Endothelial cell of umbilical vein (primary cell): ENCODE measurements at regions not wholly inside any gene's neighbourhood (a gene's known extent, or its start where the extent isn't known, plus 50 kb on each side); places are given as distances from the start of the nearest gene placed in this dataset.

Experiments used
- BruUV-seq: library from RNA; stranded (reverse); fragments of 400-500 nt; replicated peaks from 2 replicates; lab custom pipeline; 2021; lab: Mats Ljungman, UMichigan
- CTCF ChIA-PET: fragments of 300-600, 350-600 bp; sonication (Branson Sonifier 250); formaldehyde crosslinking; loops from one replicate; lab custom pipeline; 2021; ENCODE audit warnings: antibody characterized with exemption, inconsistent platforms; lab: Charles Lee
- POLR2A ChIA-PET: fragments of 300-600, 350-600 bp; sonication (Branson Sonifier 250); formaldehyde crosslinking; loops from one replicate; lab custom pipeline; 2021; ENCODE audit warnings: antibody characterized with exemption, inconsistent platforms; lab: Charles Lee
- DNase-seq: peaks from one replicate; pipeline ENCODE4 v3.0.0-alpha.2; 2011; ENCODE audit warnings: low read depth, low spot score
- FAIRE-seq: peaks from 2 replicates; lab custom pipeline; 2011; peaks lifted over from hg19 to GRCh38; lab: Jason Lieb, UNC
- H2AFZ ChIP-seq: 2 replicates; pipeline ENCODE4 v1.6.0; 2012; ENCODE audit warnings: low read depth, low read length, control low read depth, inconsistent platforms
- H3K27ac ChIP-seq: 2 replicates; pipeline ENCODE4 v1.5.1; 2011; ENCODE audit warnings: low read depth, mild to moderate bottlenecking, control low read depth, low read length, moderate library complexity; ENCODE audit not compliant: insufficient read depth
- H3K27me3 ChIP-seq, 2 experiments: 2 replicates each; pipeline versions ENCODE4 v1.6.0 to v1.6.1; 2011; ENCODE audit warnings: low read length in 2 of 2, mixed read lengths in 1 of 2; ENCODE audit not compliant: control insufficient read depth in 2 of 2, insufficient read depth in 2 of 2
- H3K36me3 ChIP-seq, 2 experiments: 2 replicates in 1 of 2; 3 replicates in 1 of 2; pipeline ENCODE4 v1.5.1; 2011; ENCODE audit warnings: low read length in 2 of 2, mild to moderate bottlenecking in 1 of 2, moderate library complexity in 1 of 2; ENCODE audit not compliant: control insufficient read depth in 2 of 2, insufficient read depth in 2 of 2; ENCODE audit errors: extremely low read depth in 1 of 2
- H3K4me1 ChIP-seq: 3 replicates; pipeline ENCODE4 v1.5.1; 2011; ENCODE audit warnings: mild to moderate bottlenecking, low read length; ENCODE audit not compliant: control insufficient read depth, insufficient read depth; ENCODE audit errors: extremely low read depth
- H3K4me2 ChIP-seq: 2 replicates; pipeline ENCODE4 v1.6.1; 2011; ENCODE audit warnings: low read length, control low read depth, mixed read lengths; ENCODE audit not compliant: insufficient read depth
- H3K4me3 ChIP-seq, 3 experiments: fragments of 200-600 bp in 1 of 3; sonication (generic), shearing (Covaris generic) in 1 of 3; replicated peaks in 1 of 3; 2 replicates each; pipeline ENCODE4 v1.5.1; 2011 to 2016; ENCODE audit warnings: control low read depth in 3 of 3, low read length in 3 of 3, mild to moderate bottlenecking in 2 of 3, inconsistent platforms in 1 of 3, low read depth in 1 of 3, moderate library complexity in 1 of 3; ENCODE audit not compliant: insufficient read depth in 1 of 3
- H3K79me2 ChIP-seq: 2 replicates; pipeline ENCODE4 v1.6.0; 2012; ENCODE audit warnings: low read length, inconsistent platforms; ENCODE audit not compliant: control insufficient read depth, insufficient read depth
- H3K9ac ChIP-seq: replicated peaks from 2 replicates; pipeline ENCODE3; 2011; ENCODE audit warnings: low read length, control low read depth; ENCODE audit not compliant: insufficient read depth; ENCODE audit errors: extremely low read depth
- H3K9me1 ChIP-seq: replicated peaks from 3 replicates; pipeline ENCODE4 v1.6.0; 2011; ENCODE audit warnings: mild to moderate bottlenecking, low read length; ENCODE audit not compliant: control insufficient read depth, insufficient read depth; ENCODE audit errors: extremely low read depth
- H3K9me3 ChIP-seq: replicated peaks from 2 replicates; pipeline ENCODE4 v1.5.1; 2012; ENCODE audit warnings: low read length, inconsistent platforms; ENCODE audit not compliant: control insufficient read depth, insufficient read depth
- H4K20me1 ChIP-seq: replicated peaks from 2 replicates; pipeline ENCODE3; 2011; ENCODE audit warnings: mild to moderate bottlenecking, low read length; ENCODE audit not compliant: control insufficient read depth, insufficient read depth; ENCODE audit errors: extremely low read depth
- EZH2 ChIP-seq: IDR thresholded peaks from 2 replicates; pipeline ENCODE4 v1.6.1; 2012; ENCODE audit warnings: borderline replicate concordance, low read depth, mild to moderate bottlenecking, moderate library complexity, low read length, inconsistent platforms; ENCODE audit not compliant: severe bottlenecking
- FOS ChIP-seq: IDR thresholded peaks from 2 replicates; pipeline ENCODE4 v1.6.1; 2011; ENCODE audit warnings: mild to moderate bottlenecking, low read length, moderate library complexity, borderline replicate concordance; ENCODE audit not compliant: insufficient read depth
- GATA2 ChIP-seq: IDR thresholded peaks from 2 replicates; pipeline ENCODE4 v1.7.0; 2011; ENCODE audit warnings: low read depth, mild to moderate bottlenecking, moderate library complexity, mixed read lengths, low read length; ENCODE audit not compliant: insufficient read length, insufficient read depth
- JUN ChIP-seq: IDR thresholded peaks from 2 replicates; pipeline ENCODE4 v1.6.1; 2011; ENCODE audit warnings: borderline replicate concordance, low read depth; ENCODE audit not compliant: insufficient read length, insufficient read depth
- MYC ChIP-seq: IDR thresholded peaks from one replicate; pipeline ENCODE4 v1.6.1; 2011; ENCODE audit warnings: mild to moderate bottlenecking, low read depth, low read length
- POLR2A ChIP-seq: IDR thresholded peaks from 2 replicates; pipeline ENCODE4 v1.6.1; 2012; ENCODE audit warnings: low read depth, mild to moderate bottlenecking, control low read depth, low read length
- POLR2AphosphoS5 ChIP-seq: IDR thresholded peaks from 2 replicates; pipeline ENCODE4 v1.6.1; 2012; ENCODE audit warnings: low read depth, mild to moderate bottlenecking, control low read depth, low read length, moderate library complexity; ENCODE audit not compliant: insufficient read depth
- dilution Hi-C: fragments of 300-500 bp; cut with MboI; formaldehyde crosslinking; loops from one replicate; pipeline ENCODE4 v1.15.0; 2019; ENCODE audit warnings: low sequenced_read_pairs; ENCODE audit not compliant: extremely low pct_ligation_motif_present
- intact Hi-C: fragments of 100-400 bp; cut with micrococcal nuclease; formaldehyde crosslinking; loops from one replicate; pipeline ENCODE4 v1.10.0; 2022
- TF ChIP-seq, protein P1 (sequence below): IDR thresholded peaks from 2 replicates; pipeline ENCODE4 v1.6.1; 2011; ENCODE audit not compliant: insufficient read depth, insufficient read length
- TF ChIP-seq, protein P2 (sequence below), 2 donors: IDR thresholded peaks; 1 replicate in 1 of 2; 2 replicates in 1 of 2; pipeline ENCODE4 v1.5.1; 2011; ENCODE audit warnings: low read length in 2 of 2, mild to moderate bottlenecking in 2 of 2, moderate library complexity in 2 of 2, control low read depth in 1 of 2, inconsistent platforms in 1 of 2, low read depth in 1 of 2; ENCODE audit not compliant: insufficient read depth in 1 of 2; ENCODE audit errors: extremely low read depth in 1 of 2

GRCh38 chr16:54648575-54648974, 282.1 kb upstream of the IRX5 start:
- H3K4me2 ChIP-seq = no peak overlapping the region
- DNase-seq = no peak
- no peak overlapping the region for H2AFZ ChIP-seq
- no peaks in the 10 kb centered on the region for H4K20me1 ChIP-seq
- no peak for FAIRE-seq
- TF ChIP-seq POLR2A (no peak), JUN (no peak), POLR2AphosphoS5 (no peak), GATA2 (no peak), FOS (no peak), EZH2 (no peak), MYC (no peak)
- TF ChIP-seq, protein P1, sequence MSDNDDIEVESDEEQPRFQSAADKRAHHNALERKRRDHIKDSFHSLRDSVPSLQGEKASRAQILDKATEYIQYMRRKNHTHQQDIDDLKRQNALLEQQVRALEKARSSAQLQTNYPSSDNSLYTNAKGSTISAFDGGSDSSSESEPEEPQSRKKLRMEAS = no peak
- TF ChIP-seq, protein P2, sequence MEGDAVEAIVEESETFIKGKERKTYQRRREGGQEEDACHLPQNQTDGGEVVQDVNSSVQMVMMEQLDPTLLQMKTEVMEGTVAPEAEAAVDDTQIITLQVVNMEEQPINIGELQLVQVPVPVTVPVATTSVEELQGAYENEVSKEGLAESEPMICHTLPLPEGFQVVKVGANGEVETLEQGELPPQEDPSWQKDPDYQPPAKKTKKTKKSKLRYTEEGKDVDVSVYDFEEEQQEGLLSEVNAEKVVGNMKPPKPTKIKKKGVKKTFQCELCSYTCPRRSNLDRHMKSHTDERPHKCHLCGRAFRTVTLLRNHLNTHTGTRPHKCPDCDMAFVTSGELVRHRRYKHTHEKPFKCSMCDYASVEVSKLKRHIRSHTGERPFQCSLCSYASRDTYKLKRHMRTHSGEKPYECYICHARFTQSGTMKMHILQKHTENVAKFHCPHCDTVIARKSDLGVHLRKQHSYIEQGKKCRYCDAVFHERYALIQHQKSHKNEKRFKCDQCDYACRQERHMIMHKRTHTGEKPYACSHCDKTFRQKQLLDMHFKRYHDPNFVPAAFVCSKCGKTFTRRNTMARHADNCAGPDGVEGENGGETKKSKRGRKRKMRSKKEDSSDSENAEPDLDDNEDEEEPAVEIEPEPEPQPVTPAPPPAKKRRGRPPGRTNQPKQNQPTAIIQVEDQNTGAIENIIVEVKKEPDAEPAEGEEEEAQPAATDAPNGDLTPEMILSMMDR (IDR thresholded peaks at IDR 0.05; ENCODE audit: extremely low read depth in 1 of 2, insufficient read depth in 1 of 2, low read depth in 1 of 2, low read length in 2 of 2) = no peak
- H3K9ac ChIP-seq = no peak overlapping the region
- H3K9me1 ChIP-seq = no peaks in the 10 kb centered on the region
- no peaks in the 10 kb centered on the region for H3K36me3 ChIP-seq
- BruUV-seq = no TSS peak
- dilution Hi-C loops (no loop called here), intact Hi-C loops (no loop called here)
- H3K27me3 ChIP-seq = no peaks in the 10 kb centered on the region
- H3K9me3 ChIP-seq = no peaks in the 10 kb centered on the region
- POLR2A ChIA-PET = no interaction called here
- no peaks in the 10 kb centered on the region for H3K4me1 ChIP-seq
- H3K4me3 ChIP-seq = no peak overlapping the region
- no peaks in the 10 kb centered on the region for H3K79me2 ChIP-seq
- no peak overlapping the region for H3K27ac ChIP-seq
- CTCF ChIA-PET = no interaction called here
